Natural killer cell (primary cell): ENCODE measurements at regions not wholly inside any gene's neighbourhood (a gene's known extent, or its start where the extent isn't known, plus 50 kb on each side); places are given as distances from the start of the nearest gene placed in this dataset.

Source experiments
- ATAC-seq, 3 donors: fragments of 150-1000 bp in 2 of 3; fragments of 200-7000 bp in 1 of 3; cut with Tn5 transposase; 1 replicate in 1 of 3; 2 replicates in 2 of 3; pipeline ENCODE4 v1.10.0; 2021; ENCODE audit warnings: mild to moderate bottlenecking in 2 of 3, moderate library complexity in 2 of 3
- DNase-seq, 2 donors: peaks; one replicate each; pipeline versions ENCODE4 v3.0.0 to v3.0.0-alpha.2; 2013 to 2021; ENCODE audit warnings: mixed read lengths in 1 of 2
- H3K27ac ChIP-seq: one replicate; pipeline ENCODE4 v1.5.1; 2013; ENCODE audit warnings: mild to moderate bottlenecking, low read length
- H3K27me3 ChIP-seq: one replicate; pipeline ENCODE4 v1.6.1; 2013; ENCODE audit warnings: low read length; ENCODE audit not compliant: control insufficient read depth, insufficient read depth
- H3K36me3 ChIP-seq: one replicate; pipeline ENCODE4 v1.6.1; 2013; ENCODE audit warnings: low read length; ENCODE audit not compliant: control insufficient read depth, insufficient read depth
- H3K4me1 ChIP-seq: one replicate; pipeline ENCODE4 v1.6.1; 2013; ENCODE audit warnings: low read length; ENCODE audit not compliant: control insufficient read depth, insufficient read depth
- H3K4me3 ChIP-seq: one replicate; pipeline ENCODE4 v1.5.1; 2013; ENCODE audit warnings: low read length
- H3K9me3 ChIP-seq: one replicate; pipeline ENCODE4 v1.6.1; 2013; ENCODE audit warnings: low read length; ENCODE audit not compliant: control insufficient read depth, insufficient read depth
- H3K27ac Mint-ChIP-seq, 2 donors: one replicate each; pipeline ENCODE4 v1.8.0; 2022; ENCODE audit warnings: mild to moderate bottlenecking in 2 of 2, mixed read lengths in 2 of 2, moderate library complexity in 1 of 2
- H3K27me3 Mint-ChIP-seq, 2 donors: one replicate each; pipeline ENCODE4 v1.8.0; 2022; ENCODE audit warnings: low read depth in 2 of 2, mixed read lengths in 2 of 2
- H3K36me3 Mint-ChIP-seq: one replicate; pipeline ENCODE4 v1.8.0; 2022; ENCODE audit warnings: mixed read lengths
- H3K4me1 Mint-ChIP-seq, 2 donors: one replicate each; pipeline ENCODE4 v1.8.0; 2022; ENCODE audit warnings: mixed read lengths in 2 of 2
- H3K4me3 Mint-ChIP-seq: one replicate; pipeline ENCODE4 v1.8.0; 2022; ENCODE audit warnings: mild to moderate bottlenecking, moderate library complexity, mixed read lengths
- H3K9me3 Mint-ChIP-seq, 2 donors: one replicate each; pipeline ENCODE4 v1.8.0; 2022; ENCODE audit warnings: mixed read lengths in 2 of 2
- CTCF ChIP-seq: fragments of 200-600 bp; IDR thresholded peaks from one replicate; pipeline ENCODE4 v1.8.0; 2022; ENCODE audit warnings: antibody characterized with exemption
- WGBS: methylation state at CpG from one replicate; pipeline ENCODE4 v1.1.7; 2013; ENCODE audit warnings: missing lambda C conversion rate; ENCODE audit not compliant: insufficient coverage; 5-methylcytosine and 5-hydroxymethylcytosine counted together
- intact Hi-C: fragments of 100-400 bp; cut with micrococcal nuclease; formaldehyde crosslinking; loops from one replicate; pipeline ENCODE4 v1.14.2; 2022

GRCh38 chr13:65103351-65103750 is 2126.8 kb downstream of the PCDH9 start:
- Mint-ChIP-seq H3K9me3 (peaks cover 7 to 11% of the 10 kb centered on the region in 2 donors), H3K4me3 (no peak overlapping the region), H3K4me1 (no peaks in the 10 kb centered on the region), H3K36me3 (no peaks in the 10 kb centered on the region), H3K27ac (no peak overlapping the region), H3K27me3 (no peaks in the 10 kb centered on the region)
- H3K36me3 ChIP-seq, result no peaks in the 10 kb centered on the region
- TF ChIP-seq CTCF, result no peak
- H3K4me3 ChIP-seq, result no peak overlapping the region
- DNase-seq (no peak), ATAC-seq (no peak)
- no peaks in the 10 kb centered on the region for H3K27me3 ChIP-seq
- H3K4me1 ChIP-seq, result no peaks in the 10 kb centered on the region
- H3K9me3 ChIP-seq, result no peaks in the 10 kb centered on the region
- intact Hi-C loops, result no loop called here
- WGBS, result 89% methylated on average over 1 of the region's 1 CpG
- H3K27ac ChIP-seq, result no peak overlapping the region

- no peak overlapping the region for H3K4me3 ChIP-seq
- Mint-ChIP-seq H3K27ac (no peak overlapping the region), H3K4me1 (no peaks in the 10 kb centered on the region), H3K4me3 (no peak overlapping the region), H3K36me3 (no peaks in the 10 kb centered on the region), H3K27me3 (no peaks in the 10 kb centered on the region), H3K9me3 (peaks cover 3 to 4% of the 10 kb centered on the region in 2 donors)
- no peaks in the 10 kb centered on the region for H3K9me3 ChIP-seq
- intact Hi-C loops, result no loop called here
- ATAC-seq (no peak), DNase-seq (no peak)
- no peaks in the 10 kb centered on the region for H3K27me3 ChIP-seq
- no peaks in the 10 kb centered on the region for H3K4me1 ChIP-seq
- TF ChIP-seq CTCF, result no peak
- no peaks in the 10 kb centered on the region for H3K36me3 ChIP-seq
- 96% methylated on average over 5 of the region's 9 CpGs for WGBS
- no peak overlapping the region for H3K27ac ChIP-seq
Measured at GRCh38 chr13:65095161-65096082, 2134.7 kb downstream of the PCDH9 start.

GRCh38 chr13:65093357-65093756 is 2136.8 kb downstream of the PCDH9 start:
- TF ChIP-seq CTCF, result no peak
- Mint-ChIP-seq H3K4me1 (no peaks in the 10 kb centered on the region), H3K36me3 (no peaks in the 10 kb centered on the region), H3K9me3 (peaks cover 6 to 7% of the 10 kb centered on the region in 2 donors), H3K27me3 (no peaks in the 10 kb centered on the region), H3K4me3 (no peak overlapping the region), H3K27ac (no peak overlapping the region)
- no peak overlapping the region for H3K27ac ChIP-seq
- ATAC-seq (no peak), DNase-seq (no peak)
- no peak overlapping the region for H3K4me3 ChIP-seq
- H3K9me3 ChIP-seq, result no peaks in the 10 kb centered on the region
- no peaks in the 10 kb centered on the region for H3K36me3 ChIP-seq
- H3K4me1 ChIP-seq, result no peaks in the 10 kb centered on the region
- 100% methylated on average over 3 of the region's 3 CpGs for WGBS
- intact Hi-C loops, result no loop called here
- H3K27me3 ChIP-seq, result no peaks in the 10 kb centered on the region
